GM12878 (cell line): ENCODE measurements at regions not wholly inside any gene's neighbourhood (a gene's known extent, or its start where the extent isn't known, plus 50 kb on each side); places are given as distances from the start of the nearest gene placed in this dataset.

Experiments
- CBX5 ChIP-seq: sonication (generic); IDR thresholded peaks from 2 replicates; pipeline ENCODE4 v1.6.1; 2016; ENCODE audit warnings: low read depth, moderate library complexity, mild to moderate bottlenecking, inconsistent platforms
- ESRRA ChIP-seq: IDR thresholded peaks from 2 replicates; pipeline ENCODE4 v1.6.1; 2012; ENCODE audit warnings: mild to moderate bottlenecking, low read length, improper control_type of control experiment
- SIN3A ChIP-seq: IDR thresholded peaks from 2 replicates; pipeline ENCODE4 v1.6.1; 2012; ENCODE audit warnings: low read depth, low read length, improper control_type of control experiment
- TF ChIP-seq, protein P1 (sequence below), 3 experiments: IDR thresholded peaks in 2 of 3; conservative IDR thresholded peaks in 1 of 3; 2 replicates each; pipeline ENCODE4 v1.5.1; 2011; ENCODE audit warnings: low read depth in 3 of 3, low read length in 3 of 3, mild to moderate bottlenecking in 3 of 3, control low read depth in 2 of 3, moderate library complexity in 2 of 3, inconsistent platforms in 1 of 3, mixed read lengths in 1 of 3; ENCODE audit not compliant: control insufficient read depth in 2 of 3, insufficient read depth in 1 of 3; ENCODE audit errors: extremely low read depth in 1 of 3

DNA sequence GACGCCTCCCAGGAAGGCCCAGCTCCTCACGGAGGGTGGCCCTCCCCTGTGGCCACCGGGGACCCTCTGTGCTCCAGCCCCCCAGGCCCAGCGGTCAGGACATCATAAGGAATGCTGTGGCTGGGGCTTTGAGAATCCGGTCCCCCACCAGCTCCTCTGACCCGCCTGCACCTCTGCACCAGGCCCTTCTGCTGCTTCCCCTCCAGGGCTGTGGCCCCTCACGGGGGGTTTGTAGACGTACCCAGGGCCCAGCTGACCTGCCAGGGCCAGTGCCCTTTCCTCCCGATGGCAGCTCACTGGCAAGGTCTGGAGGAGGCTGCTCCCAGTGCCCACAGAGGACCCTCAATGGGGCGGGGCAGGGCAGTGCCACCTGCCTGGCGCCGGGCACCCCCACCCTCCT is 103.9 kb upstream of the TTC34 start:
- TF ChIP-seq, protein P1, sequence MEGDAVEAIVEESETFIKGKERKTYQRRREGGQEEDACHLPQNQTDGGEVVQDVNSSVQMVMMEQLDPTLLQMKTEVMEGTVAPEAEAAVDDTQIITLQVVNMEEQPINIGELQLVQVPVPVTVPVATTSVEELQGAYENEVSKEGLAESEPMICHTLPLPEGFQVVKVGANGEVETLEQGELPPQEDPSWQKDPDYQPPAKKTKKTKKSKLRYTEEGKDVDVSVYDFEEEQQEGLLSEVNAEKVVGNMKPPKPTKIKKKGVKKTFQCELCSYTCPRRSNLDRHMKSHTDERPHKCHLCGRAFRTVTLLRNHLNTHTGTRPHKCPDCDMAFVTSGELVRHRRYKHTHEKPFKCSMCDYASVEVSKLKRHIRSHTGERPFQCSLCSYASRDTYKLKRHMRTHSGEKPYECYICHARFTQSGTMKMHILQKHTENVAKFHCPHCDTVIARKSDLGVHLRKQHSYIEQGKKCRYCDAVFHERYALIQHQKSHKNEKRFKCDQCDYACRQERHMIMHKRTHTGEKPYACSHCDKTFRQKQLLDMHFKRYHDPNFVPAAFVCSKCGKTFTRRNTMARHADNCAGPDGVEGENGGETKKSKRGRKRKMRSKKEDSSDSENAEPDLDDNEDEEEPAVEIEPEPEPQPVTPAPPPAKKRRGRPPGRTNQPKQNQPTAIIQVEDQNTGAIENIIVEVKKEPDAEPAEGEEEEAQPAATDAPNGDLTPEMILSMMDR (IDR thresholded peaks at IDR 0.05 in 2 of 3, conservative IDR thresholded peaks at IDR 0.05 in 1 of 3; ENCODE audit: control insufficient read depth in 2 of 3, extremely low read depth in 1 of 3, insufficient read depth in 1 of 3, low read depth in 3 of 3, low read length in 3 of 3) = no peak
- TF ChIP-seq SIN3A (no peak), ESRRA (no peak), CBX5 (no peak)
